PFSK-1 (cell line): ENCODE measurements at regions not wholly inside any gene's neighbourhood (a gene's known extent, or its start where the extent isn't known, plus 50 kb on each side); places are given as distances from the start of the nearest gene placed in this dataset.
A peak's percentile ranks its signal among the peaks of the same experiment; 100 is the strongest.

Experiments
- FOXP2 ChIP-seq: optimal IDR thresholded peaks from 2 replicates; pipeline ENCODE3; 2011; ENCODE audit warnings: borderline replicate concordance, control low read depth, inconsistent platforms; ENCODE audit not compliant: insufficient read depth; ENCODE audit errors: extremely low read length, extremely low read depth
- POLR2AphosphoS5 ChIP-seq: IDR thresholded peaks from 2 replicates; pipeline ENCODE4 v1.6.1; 2012; ENCODE audit warnings: low read depth, mild to moderate bottlenecking, control low read depth, low read length, moderate library complexity
- SIN3A ChIP-seq: IDR thresholded peaks from 2 replicates; pipeline ENCODE4 v1.6.1; 2012; ENCODE audit warnings: mild to moderate bottlenecking, low read length, moderate library complexity, borderline replicate concordance; ENCODE audit not compliant: insufficient read depth
- TAF1 ChIP-seq: IDR thresholded peaks from 2 replicates; pipeline ENCODE4 v1.6.1; 2012; ENCODE audit warnings: low read length, control low read depth, borderline replicate concordance; ENCODE audit not compliant: insufficient read depth
- TF ChIP-seq, protein P1 (sequence below), 2 experiments: IDR thresholded peaks; 2 replicates each; pipeline versions ENCODE4 v1.6.1 to v1.8.0; 2011 to 2012; ENCODE audit warnings: low read depth in 2 of 2, low read length in 2 of 2, control low read depth in 1 of 2, inconsistent platforms in 1 of 2, mild to moderate bottlenecking in 1 of 2, moderate library complexity in 1 of 2; ENCODE audit not compliant: insufficient read depth in 1 of 2

DNA sequence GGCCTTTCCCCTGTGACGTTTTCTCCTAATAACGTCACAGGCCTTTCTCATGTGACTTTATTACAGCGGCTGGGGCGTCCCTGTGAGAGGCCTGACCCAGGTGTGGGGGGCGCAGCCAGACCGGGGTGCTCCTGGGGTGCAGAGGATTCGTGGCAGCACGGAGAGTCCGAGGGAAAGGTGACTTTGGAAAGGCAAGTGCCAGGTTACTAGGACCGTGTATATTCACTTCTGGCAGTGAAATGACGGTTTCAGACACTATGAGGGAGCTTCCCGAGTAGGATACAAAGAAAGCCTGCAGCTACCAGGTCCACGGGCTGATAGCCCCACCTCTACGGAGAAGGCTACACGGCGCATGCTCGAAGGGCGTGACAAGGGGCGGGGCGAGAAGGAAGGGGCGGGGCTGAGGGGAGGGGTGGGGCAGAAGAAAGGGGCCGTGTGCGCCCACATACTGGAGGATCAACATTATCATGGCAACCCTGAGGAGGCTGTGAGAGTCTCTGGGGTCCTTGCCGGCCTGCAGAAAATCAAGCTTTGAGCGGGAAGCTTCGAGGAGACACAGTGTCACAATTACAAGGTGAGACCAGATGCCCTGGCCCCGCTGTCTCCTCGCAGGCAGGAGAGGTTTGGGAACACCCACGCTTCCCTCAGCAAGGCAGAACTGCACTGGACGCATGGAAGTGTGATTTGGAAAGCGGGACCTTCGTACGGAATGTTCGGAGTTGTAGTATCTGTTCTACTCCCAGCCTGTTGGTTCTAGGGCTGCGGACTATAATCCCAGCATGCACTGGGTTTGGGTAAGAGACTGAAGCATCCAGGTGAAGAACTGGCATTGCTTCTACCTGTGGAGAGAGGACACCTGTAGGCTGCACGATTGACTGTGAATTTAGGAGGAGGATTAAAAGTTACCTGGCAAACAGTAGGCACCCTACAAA, 54.4 kb upstream of the ZNF337 start:
- TF ChIP-seq FOXP2 (no peak), SIN3A (no peak), TAF1 (no peak), POLR2AphosphoS5 (peak; percentile 49; the same call in 1 of the 2 replicates)
- TF ChIP-seq, protein P1, sequence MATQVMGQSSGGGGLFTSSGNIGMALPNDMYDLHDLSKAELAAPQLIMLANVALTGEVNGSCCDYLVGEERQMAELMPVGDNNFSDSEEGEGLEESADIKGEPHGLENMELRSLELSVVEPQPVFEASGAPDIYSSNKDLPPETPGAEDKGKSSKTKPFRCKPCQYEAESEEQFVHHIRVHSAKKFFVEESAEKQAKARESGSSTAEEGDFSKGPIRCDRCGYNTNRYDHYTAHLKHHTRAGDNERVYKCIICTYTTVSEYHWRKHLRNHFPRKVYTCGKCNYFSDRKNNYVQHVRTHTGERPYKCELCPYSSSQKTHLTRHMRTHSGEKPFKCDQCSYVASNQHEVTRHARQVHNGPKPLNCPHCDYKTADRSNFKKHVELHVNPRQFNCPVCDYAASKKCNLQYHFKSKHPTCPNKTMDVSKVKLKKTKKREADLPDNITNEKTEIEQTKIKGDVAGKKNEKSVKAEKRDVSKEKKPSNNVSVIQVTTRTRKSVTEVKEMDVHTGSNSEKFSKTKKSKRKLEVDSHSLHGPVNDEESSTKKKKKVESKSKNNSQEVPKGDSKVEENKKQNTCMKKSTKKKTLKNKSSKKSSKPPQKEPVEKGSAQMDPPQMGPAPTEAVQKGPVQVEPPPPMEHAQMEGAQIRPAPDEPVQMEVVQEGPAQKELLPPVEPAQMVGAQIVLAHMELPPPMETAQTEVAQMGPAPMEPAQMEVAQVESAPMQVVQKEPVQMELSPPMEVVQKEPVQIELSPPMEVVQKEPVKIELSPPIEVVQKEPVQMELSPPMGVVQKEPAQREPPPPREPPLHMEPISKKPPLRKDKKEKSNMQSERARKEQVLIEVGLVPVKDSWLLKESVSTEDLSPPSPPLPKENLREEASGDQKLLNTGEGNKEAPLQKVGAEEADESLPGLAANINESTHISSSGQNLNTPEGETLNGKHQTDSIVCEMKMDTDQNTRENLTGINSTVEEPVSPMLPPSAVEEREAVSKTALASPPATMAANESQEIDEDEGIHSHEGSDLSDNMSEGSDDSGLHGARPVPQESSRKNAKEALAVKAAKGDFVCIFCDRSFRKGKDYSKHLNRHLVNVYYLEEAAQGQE (IDR thresholded peaks at IDR 0.05; ENCODE audit: insufficient read depth in 1 of 2, low read depth in 2 of 2, low read length in 2 of 2): no peak

DNA sequence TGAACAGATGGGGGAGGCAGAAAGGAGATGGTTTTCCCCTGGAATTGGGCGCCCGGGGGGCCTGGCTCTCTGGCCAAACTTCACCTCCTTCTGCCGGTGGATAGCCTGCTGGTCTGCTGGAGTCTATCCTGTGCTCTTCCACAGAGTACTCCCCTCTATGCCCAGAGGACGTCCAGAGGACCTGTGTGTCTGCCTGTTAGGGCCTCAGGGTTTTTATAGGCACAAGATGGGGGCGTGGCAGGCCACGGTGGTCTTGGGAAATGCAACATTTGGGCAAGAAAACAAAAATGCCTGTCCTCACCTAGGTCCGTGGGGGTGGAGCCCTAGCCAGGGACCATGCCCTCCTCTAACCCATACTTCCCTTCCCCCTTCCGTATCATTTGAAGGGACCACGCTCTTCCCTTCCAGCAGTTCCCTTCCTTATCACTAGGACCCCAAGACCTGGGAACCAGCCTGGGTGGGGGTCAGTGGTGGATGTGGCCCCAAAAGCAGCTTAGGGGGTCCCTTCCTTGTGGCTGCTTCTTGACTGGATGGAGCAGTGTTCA, 53.6 kb upstream of the ZNF337 start:
- TF ChIP-seq, protein P1 (IDR thresholded peaks at IDR 0.05; ENCODE audit: insufficient read depth in 1 of 2, low read depth in 2 of 2, low read length in 2 of 2): no peak
- no peak for TF ChIP-seq FOXP2
- no peak for TF ChIP-seq POLR2AphosphoS5
- TF ChIP-seq TAF1: no peak
- no peak for TF ChIP-seq SIN3A

DNA sequence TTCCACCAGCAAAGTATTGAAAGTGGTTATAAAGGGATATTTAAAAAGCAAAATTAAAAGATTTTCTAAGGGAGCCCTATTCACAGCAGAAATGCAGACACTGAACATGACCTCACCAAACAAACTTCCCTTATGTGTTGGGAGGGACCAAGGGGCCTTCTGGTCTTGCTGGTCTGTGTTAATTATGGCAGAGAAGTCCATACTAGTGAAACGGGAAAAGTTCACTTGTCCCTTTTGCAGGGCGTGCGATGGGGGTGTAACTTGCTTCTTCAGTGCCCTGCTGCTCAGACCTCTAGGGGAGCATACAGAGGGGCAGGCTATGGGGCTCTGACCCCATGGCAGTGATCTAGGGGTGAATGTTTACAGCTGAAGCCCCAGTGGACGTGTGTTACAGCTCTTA, 53.0 kb upstream of the ZNF337 start:
- TF ChIP-seq TAF1: no peak
- TF ChIP-seq, protein P1 (IDR thresholded peaks at IDR 0.05; ENCODE audit: insufficient read depth in 1 of 2, low read depth in 2 of 2, low read length in 2 of 2): no peak
